Body of pancreas (tissue), 4 donors: ENCODE measurements at regions not wholly inside any gene's neighbourhood (a gene's known extent, or its start where the extent isn't known, plus 50 kb on each side); places are given as distances from the start of the nearest gene placed in this dataset.

Source experiments
- ATAC-seq: fragments of 150-250 bp; one replicate; pipeline ENCODE4 v1.9.1; 2016
- DNase-seq, 4 donors: peaks; one replicate each; pipeline ENCODE4 v3.0.0-alpha.2; 2019
- H3K27ac ChIP-seq, 4 donors: fragments of 200-600 bp; sonication (generic); 1 replicate in 3 of 4; 2 replicates in 1 of 4; pipeline versions ENCODE4 v1.5.1 to v1.6.1; 2016 to 2019; ENCODE audit warnings: mild to moderate bottlenecking in 1 of 4, mixed read lengths in 1 of 4, moderate library complexity in 1 of 4
- H3K27me3 ChIP-seq, 2 donors: fragments of 200-600 bp; sonication (generic); one replicate each; pipeline ENCODE4 v1.6.0; 2016; ENCODE audit warnings: mild to moderate bottlenecking in 1 of 2
- H3K36me3 ChIP-seq, 2 donors: fragments of 200-600 bp; sonication (generic); replicated peaks in 1 of 2; 2 replicates each; pipeline ENCODE4 v1.5.1; 2016; ENCODE audit warnings: low read depth in 2 of 2; ENCODE audit not compliant: insufficient read depth in 1 of 2
- H3K4me1 ChIP-seq: fragments of 200-600 bp; sonication (generic); one replicate; pipeline ENCODE4 v1.6.0; 2016
- H3K4me3 ChIP-seq, 2 donors: fragments of 200-600 bp; sonication (generic); 1 replicate in 1 of 2; 2 replicates in 1 of 2; pipeline ENCODE4 v1.5.1; 2016 to 2019
- H3K9me3 ChIP-seq, 3 donors: fragments of 200-600 bp; sonication (generic); 1 replicate in 2 of 3; 2 replicates in 1 of 3; pipeline ENCODE4 v1.5.1; 2016
- POLR2A ChIP-seq, 3 donors: fragments of 450-650 bp; IDR thresholded peaks; one replicate each; pipeline ENCODE4 v1.6.1; 2016; ENCODE audit warnings: antibody characterized with exemption in 3 of 3, mild to moderate bottlenecking in 2 of 3
- WGBS, 2 donors: methylation state at CpG; one replicate each; pipeline ENCODE4 v1.1.5; 2017; 5-methylcytosine and 5-hydroxymethylcytosine counted together
- intact Hi-C: fragments of 100-400 bp; cut with DNase I; formaldehyde crosslinking; loops from one replicate; pipeline ENCODE4 v1.15.1; 2023
- TF ChIP-seq, protein P1 (sequence below), 7 experiments: fragments of 450-650 bp in 4 of 7; fragments of 200-600 bp in 3 of 7; sonication (generic) in 3 of 7; IDR thresholded peaks; one replicate each; pipeline ENCODE4 v1.5.1; 2016 to 2019; ENCODE audit warnings: antibody characterized with exemption in 7 of 7

DNA sequence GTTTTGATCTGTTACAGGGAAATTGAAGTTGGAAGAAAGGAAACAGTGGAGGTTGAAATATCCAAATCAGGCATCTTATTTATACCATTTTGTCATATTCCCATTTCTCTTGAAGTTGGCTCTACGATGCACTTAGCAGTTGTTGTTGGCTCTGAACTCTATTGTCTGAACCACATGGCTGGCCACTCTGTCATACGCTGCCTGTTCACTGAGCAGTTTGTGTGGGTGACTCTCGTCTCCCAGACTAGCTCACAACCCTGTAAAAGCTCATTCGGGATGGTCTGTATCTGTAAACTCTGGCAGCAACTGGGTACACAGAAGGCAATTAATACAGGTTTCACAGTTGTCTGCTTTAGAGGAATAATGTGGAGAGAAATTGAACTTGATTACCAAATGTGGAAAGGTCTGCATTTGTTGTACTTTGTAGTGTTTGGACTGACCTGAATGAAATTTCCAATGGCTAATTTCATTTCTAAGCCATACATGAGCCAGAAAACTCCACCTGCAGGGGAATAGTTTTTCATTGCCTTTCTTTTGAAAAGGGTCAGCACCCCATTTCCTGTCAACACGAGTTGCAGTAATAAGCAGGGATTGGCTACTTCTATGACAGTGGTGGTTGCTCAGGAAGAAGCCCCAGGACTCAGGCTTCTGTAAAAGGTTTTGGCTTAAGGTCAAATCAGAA, 378.2 kb downstream of the OSR1 start:
- no peaks in the 10 kb centered on the region for H3K4me1 ChIP-seq
- intact Hi-C loops, result no loop called here

DNA sequence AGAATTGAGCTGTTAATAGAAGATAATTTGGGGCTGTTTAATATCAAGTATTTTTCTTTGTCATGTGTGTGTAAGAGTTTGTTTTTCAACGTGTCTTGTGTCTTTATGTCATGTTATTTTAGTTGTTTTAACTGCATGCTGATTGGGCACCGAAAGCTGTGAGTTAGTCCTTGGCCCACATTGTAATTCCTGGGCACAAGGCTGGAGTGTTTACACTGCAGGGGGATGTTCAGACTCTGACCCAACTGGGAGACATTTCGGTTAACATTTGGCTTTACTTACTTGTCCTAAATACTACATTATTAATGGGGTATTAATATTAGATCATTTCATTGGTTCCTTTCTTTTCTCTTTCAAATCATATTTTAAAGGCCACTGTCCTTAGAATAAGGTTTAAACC, 381.0 kb downstream of the OSR1 start:
- intact Hi-C loops, result no loop called here
- Histone ChIP-seq H3K36me3 (no peaks in the 10 kb centered on the region), H3K4me1 (no peaks in the 10 kb centered on the region), H3K9me3 (no peaks in the 10 kb centered on the region), H3K27me3 (no peaks in the 10 kb centered on the region), H3K27ac (no peak overlapping the region), H3K4me3 (no peak overlapping the region)
- WGBS, 2 donors, result 69 to 70% methylated on average over 3 of the region's 3 CpGs
- no peak for ATAC-seq
- DNase-seq, result no peak
- TF ChIP-seq POLR2A (IDR thresholded peaks at IDR 0.05), result no peak
- TF ChIP-seq, protein P1, sequence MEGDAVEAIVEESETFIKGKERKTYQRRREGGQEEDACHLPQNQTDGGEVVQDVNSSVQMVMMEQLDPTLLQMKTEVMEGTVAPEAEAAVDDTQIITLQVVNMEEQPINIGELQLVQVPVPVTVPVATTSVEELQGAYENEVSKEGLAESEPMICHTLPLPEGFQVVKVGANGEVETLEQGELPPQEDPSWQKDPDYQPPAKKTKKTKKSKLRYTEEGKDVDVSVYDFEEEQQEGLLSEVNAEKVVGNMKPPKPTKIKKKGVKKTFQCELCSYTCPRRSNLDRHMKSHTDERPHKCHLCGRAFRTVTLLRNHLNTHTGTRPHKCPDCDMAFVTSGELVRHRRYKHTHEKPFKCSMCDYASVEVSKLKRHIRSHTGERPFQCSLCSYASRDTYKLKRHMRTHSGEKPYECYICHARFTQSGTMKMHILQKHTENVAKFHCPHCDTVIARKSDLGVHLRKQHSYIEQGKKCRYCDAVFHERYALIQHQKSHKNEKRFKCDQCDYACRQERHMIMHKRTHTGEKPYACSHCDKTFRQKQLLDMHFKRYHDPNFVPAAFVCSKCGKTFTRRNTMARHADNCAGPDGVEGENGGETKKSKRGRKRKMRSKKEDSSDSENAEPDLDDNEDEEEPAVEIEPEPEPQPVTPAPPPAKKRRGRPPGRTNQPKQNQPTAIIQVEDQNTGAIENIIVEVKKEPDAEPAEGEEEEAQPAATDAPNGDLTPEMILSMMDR (IDR thresholded peaks at IDR 0.05), result no peak

More for the DNA sequence above, 378.2 kb downstream of the OSR1 start:
- 62 to 75% methylated on average over 5 of the region's 5 CpGs for WGBS, 2 donors
- ATAC-seq (no peak), DNase-seq (no peak)
- Histone ChIP-seq H3K36me3 (no peaks in the 10 kb centered on the region), H3K27me3 (no peaks in the 10 kb centered on the region), H3K27ac (no peak overlapping the region), H3K9me3 (no peaks in the 10 kb centered on the region), H3K4me3 (no peak overlapping the region)
- TF ChIP-seq, protein P1 (IDR thresholded peaks at IDR 0.05), result no peak
- TF ChIP-seq POLR2A (IDR thresholded peaks at IDR 0.05), result no peak

DNA sequence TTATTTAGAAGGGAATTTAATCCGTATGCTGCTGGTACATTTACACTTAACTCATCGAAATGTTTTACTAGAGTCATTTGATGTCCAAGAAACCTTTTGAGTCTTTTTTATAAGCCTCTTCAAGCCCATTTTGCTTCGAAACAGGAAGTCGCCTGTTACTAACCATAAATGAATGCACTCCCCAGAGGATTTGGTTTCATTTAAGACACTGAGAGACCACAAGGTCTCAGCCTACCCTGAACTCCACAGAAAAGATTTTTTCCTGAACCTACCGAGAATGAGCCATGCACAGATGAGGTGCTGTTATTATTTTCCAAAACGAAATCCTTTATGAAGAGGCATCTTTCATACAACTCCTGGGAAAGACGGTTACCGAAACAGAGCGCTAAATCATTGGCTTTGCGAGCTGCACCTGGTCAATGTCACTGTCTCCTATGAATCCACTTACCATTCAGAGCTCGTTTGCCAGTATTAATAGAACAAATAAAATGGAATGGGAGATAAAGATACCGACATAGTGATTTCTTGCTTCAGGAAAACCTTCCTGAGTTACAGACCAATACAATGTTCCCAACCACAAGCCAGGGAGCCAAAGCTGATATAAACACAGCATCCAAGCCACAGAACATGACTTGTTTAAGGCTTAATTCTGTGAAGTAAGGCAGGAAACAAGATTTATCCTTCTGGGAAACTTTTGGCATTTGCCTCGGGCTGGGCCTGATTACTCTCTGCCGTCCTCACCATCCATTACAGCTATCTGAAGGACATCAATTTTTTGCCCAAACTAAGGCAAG, 382.1 kb downstream of the OSR1 start:
- intact Hi-C loops, result no loop called here
- no peak for TF ChIP-seq POLR2A (IDR thresholded peaks at IDR 0.05)
- TF ChIP-seq, protein P1 (IDR thresholded peaks at IDR 0.05), result no peak
- 71 to 86% methylated on average over 14 of the region's 14 CpGs for WGBS, 2 donors
- H3K36me3 ChIP-seq, result no peaks in the 10 kb centered on the region
- no peak for DNase-seq
- H3K4me3 ChIP-seq, result no peak overlapping the region
- H3K27me3 ChIP-seq, result no peaks in the 10 kb centered on the region
- H3K27ac ChIP-seq, result peak overlapping the region in 1 of 4 donors; percentile 43
- no peaks in the 10 kb centered on the region for H3K4me1 ChIP-seq
- ATAC-seq, result no peak
- no peaks in the 10 kb centered on the region for H3K9me3 ChIP-seq

DNA sequence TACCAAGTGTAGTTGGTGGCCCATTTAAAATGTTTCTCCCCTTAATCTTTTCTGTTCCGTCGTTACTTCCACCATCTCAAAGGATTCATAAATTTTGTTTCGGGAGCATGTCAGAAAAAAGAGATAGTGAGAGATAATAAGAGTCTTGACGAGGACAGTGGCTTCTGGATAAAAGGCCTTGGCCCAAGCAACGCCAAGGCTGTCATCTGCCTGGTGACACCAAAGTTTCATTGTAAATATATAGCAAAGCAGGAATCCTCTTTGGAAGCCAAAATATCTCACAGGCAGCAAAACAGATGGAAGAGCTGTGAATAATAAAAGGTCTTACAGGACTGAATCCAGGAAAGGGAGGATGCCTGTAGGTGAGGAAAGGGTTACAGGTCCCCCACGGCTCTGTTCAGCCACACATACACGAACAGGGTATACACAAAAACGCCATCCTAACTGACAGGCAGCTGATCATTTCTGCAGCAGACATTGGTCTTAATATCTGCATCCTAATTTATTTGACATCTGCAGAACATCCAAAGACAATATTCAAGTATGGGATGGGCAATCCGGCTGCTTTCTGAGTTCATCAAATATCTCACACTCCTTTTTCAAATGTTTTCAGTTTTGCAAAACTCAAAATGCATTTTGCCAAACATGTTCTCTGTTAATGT, 382.8 kb downstream of the OSR1 start:
- DNase-seq (no peak), ATAC-seq (no peak)
- 66 to 70% methylated on average over 9 of the region's 9 CpGs for WGBS, 2 donors
- TF ChIP-seq POLR2A (IDR thresholded peaks at IDR 0.05), result no peak
- TF ChIP-seq, protein P1 (IDR thresholded peaks at IDR 0.05), result no peak
- Histone ChIP-seq H3K27ac (no peak overlapping the region), H3K36me3 (no peaks in the 10 kb centered on the region), H3K4me3 (no peak overlapping the region), H3K27me3 (no peaks in the 10 kb centered on the region), H3K4me1 (peaks cover 6% of the 10 kb centered on the region), H3K9me3 (no peaks in the 10 kb centered on the region)
- intact Hi-C loops, result no loop called here
